Endodermal cell (in vitro differentiated cells): ENCODE measurements at regions not wholly inside any gene's neighbourhood (a gene's known extent, or its start where the extent isn't known, plus 50 kb on each side); places are given as distances from the start of the nearest gene placed in this dataset.

Experiments used
- DNase-seq: peaks from one replicate; pipeline ENCODE4 v3.0.0-alpha.2; 2017
- H3K27ac ChIP-seq: 2 replicates; pipeline ENCODE4 v1.5.1; 2013; ENCODE audit warnings: mild to moderate bottlenecking, low read depth, low read length, moderate library complexity
- H3K27me3 ChIP-seq: 2 replicates; pipeline ENCODE4 v1.6.1; 2013; ENCODE audit warnings: mild to moderate bottlenecking, low read length, moderate library complexity; ENCODE audit not compliant: insufficient read depth, control insufficient read depth, poor library complexity, severe bottlenecking
- H3K36me3 ChIP-seq: 2 replicates; pipeline ENCODE4 v1.7.0; 2013; ENCODE audit warnings: mild to moderate bottlenecking, low read length, moderate library complexity; ENCODE audit not compliant: control insufficient read depth, insufficient read depth
- H3K4me1 ChIP-seq: one replicate; pipeline ENCODE4 v1.7.0; 2013; ENCODE audit warnings: low read length; ENCODE audit not compliant: control insufficient read depth, insufficient read depth
- H3K4me3 ChIP-seq: 2 replicates; pipeline ENCODE4 v1.5.1; 2013; ENCODE audit warnings: mild to moderate bottlenecking, low read length, moderate library complexity
- H3K9ac ChIP-seq: 2 replicates; pipeline ENCODE4 v1.6.1; 2013; ENCODE audit warnings: mild to moderate bottlenecking, low read length, moderate library complexity; ENCODE audit not compliant: poor library complexity, severe bottlenecking; ENCODE audit errors: extremely low read depth
- H3K9me3 ChIP-seq: 2 replicates; pipeline ENCODE4 v1.6.1; 2013; ENCODE audit warnings: mild to moderate bottlenecking, low read length, moderate library complexity; ENCODE audit not compliant: control insufficient read depth
- H3K27ac Mint-ChIP-seq: 2 replicates; pipeline ENCODE4 v1.8.0; 2020; ENCODE audit warnings: mixed read lengths
- H3K27me3 Mint-ChIP-seq: 2 replicates; pipeline ENCODE4 v1.8.0; 2021; ENCODE audit warnings: mild to moderate bottlenecking, mixed read lengths; ENCODE audit not compliant: insufficient read depth
- H3K36me3 Mint-ChIP-seq: 2 replicates; pipeline ENCODE4 v1.8.0; 2020; ENCODE audit warnings: low read depth, mixed read lengths
- H3K4me1 Mint-ChIP-seq: 2 replicates; pipeline ENCODE4 v1.8.0; 2020; ENCODE audit warnings: mixed read lengths
- H3K4me3 Mint-ChIP-seq: 2 replicates; pipeline ENCODE4 v1.8.0; 2020; ENCODE audit warnings: mild to moderate bottlenecking, moderate library complexity, mixed read lengths
- H3K9me3 Mint-ChIP-seq: 2 replicates; pipeline ENCODE4 v1.8.0; 2020; ENCODE audit warnings: mild to moderate bottlenecking, mixed read lengths
- CTCF ChIP-seq: fragments of 200-600 bp; sonication (generic); conservative IDR thresholded peaks from 2 replicates; pipeline ENCODE4 v1.5.0; 2021; ENCODE audit warnings: antibody characterized with exemption, mild to moderate bottlenecking
- WGBS, 2 experiments: methylation state at CpG; one replicate each; pipeline versions ENCODE4 v1.1.5 to v1.1.7; 2013; ENCODE audit warnings: missing lambda C conversion rate in 2 of 2, mixed read lengths in 1 of 2; ENCODE audit not compliant: insufficient coverage in 1 of 2, insufficient read length in 1 of 2; 5-methylcytosine and 5-hydroxymethylcytosine counted together

DNA sequence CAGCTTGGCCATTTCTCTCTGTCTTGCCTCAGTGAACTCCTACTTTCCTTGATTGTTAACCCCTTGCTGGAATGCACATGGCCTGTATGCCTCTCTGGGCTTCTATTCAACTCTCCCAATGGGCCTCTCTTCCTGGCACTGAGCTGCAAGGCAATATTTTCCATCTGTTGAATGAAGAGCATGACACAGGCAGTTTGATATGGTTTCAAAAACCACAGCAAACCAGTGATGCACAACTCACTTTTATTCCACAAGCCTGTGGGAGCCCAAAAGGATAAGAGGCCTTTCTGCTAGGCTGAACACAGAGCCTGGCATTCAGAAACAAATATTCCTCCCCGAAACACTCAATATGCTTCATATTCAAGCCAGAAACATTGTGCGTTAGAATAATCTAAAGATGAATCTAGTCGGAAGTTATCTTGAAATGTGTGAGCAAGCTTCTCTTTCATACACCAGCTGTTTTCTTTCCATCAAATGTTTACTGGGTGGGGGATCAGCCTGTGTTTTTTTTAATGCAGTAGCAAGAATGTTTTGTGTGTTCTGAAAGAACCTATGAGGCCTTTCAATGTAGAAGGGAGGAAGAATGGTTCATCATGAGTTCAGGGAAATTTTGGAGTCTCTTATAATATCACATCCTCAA is 443.1 kb upstream of the SPRY2 start:
- no peaks in the 10 kb centered on the region for H3K4me1 ChIP-seq
- no peak overlapping the region for H3K4me3 Mint-ChIP-seq
- no peak for DNase-seq
- H3K4me1 Mint-ChIP-seq = peaks cover 6% of the 10 kb centered on the region
- no peaks in the 10 kb centered on the region for H3K36me3 ChIP-seq
- no peak overlapping the region for H3K27ac Mint-ChIP-seq
- WGBS, 2 experiments = 95% methylated on average over 3 of the region's 3 CpGs; no CpG with 5 or more reads in 1 of the 2 experiments
- H3K9me3 Mint-ChIP-seq = no peaks in the 10 kb centered on the region
- no peak overlapping the region for H3K4me3 ChIP-seq
- no peak for TF ChIP-seq CTCF
- H3K9me3 ChIP-seq = no peaks in the 10 kb centered on the region
- no peaks in the 10 kb centered on the region for H3K27me3 Mint-ChIP-seq
- H3K27ac ChIP-seq = peak overlapping the region; percentile 85
- no peak overlapping the region for H3K9ac ChIP-seq
- no peaks in the 10 kb centered on the region for H3K27me3 ChIP-seq
- no peaks in the 10 kb centered on the region for H3K36me3 Mint-ChIP-seq

- no peak for DNase-seq
- H3K4me3 ChIP-seq = no peak overlapping the region
- no peak for TF ChIP-seq CTCF
- no CpG with 5 or more reads among the region's 1 CpG for WGBS, 2 experiments
- Mint-ChIP-seq H3K4me1 (peaks cover 6% of the 10 kb centered on the region), H3K36me3 (no peaks in the 10 kb centered on the region), H3K9me3 (no peaks in the 10 kb centered on the region), H3K27ac (no peak overlapping the region), H3K4me3 (no peak overlapping the region), H3K27me3 (no peaks in the 10 kb centered on the region)
- no peaks in the 10 kb centered on the region for H3K27me3 ChIP-seq
- H3K36me3 ChIP-seq = no peaks in the 10 kb centered on the region
- H3K27ac ChIP-seq = no peak overlapping the region
- H3K9ac ChIP-seq = no peak overlapping the region
- no peaks in the 10 kb centered on the region for H3K9me3 ChIP-seq
- no peaks in the 10 kb centered on the region for H3K4me1 ChIP-seq
Measured at GRCh38 chr13:80782441-80782840, 441.5 kb upstream of the SPRY2 start.

GRCh38 chr13:80778297-80778696 is 437.4 kb upstream of the SPRY2 start:
- 82% methylated on average over 1 of the region's 1 CpG; no CpG with 5 or more reads in 1 of the 2 experiments for WGBS, 2 experiments
- no peaks in the 10 kb centered on the region for H3K27me3 Mint-ChIP-seq
- Histone ChIP-seq H3K4me3 (no peak overlapping the region), H3K27ac (no peak overlapping the region), H3K9ac (no peak overlapping the region), H3K36me3 (no peaks in the 10 kb centered on the region), H3K27me3 (no peaks in the 10 kb centered on the region), H3K4me1 (no peaks in the 10 kb centered on the region), H3K9me3 (no peaks in the 10 kb centered on the region)
- H3K27ac Mint-ChIP-seq = no peak overlapping the region
- no peak for DNase-seq
- no peaks in the 10 kb centered on the region for H3K36me3 Mint-ChIP-seq
- TF ChIP-seq CTCF = no peak
- H3K4me1 Mint-ChIP-seq = peaks cover 2% of the 10 kb centered on the region
- H3K9me3 Mint-ChIP-seq = no peaks in the 10 kb centered on the region
- H3K4me3 Mint-ChIP-seq = no peak overlapping the region
